Endothelial cell of umbilical vein (primary cell): ENCODE measurements at regions not wholly inside any gene's neighbourhood (a gene's known extent, or its start where the extent isn't known, plus 50 kb on each side); places are given as distances from the start of the nearest gene placed in this dataset.

Source experiments
- EZH2 ChIP-seq: IDR thresholded peaks from 2 replicates; pipeline ENCODE4 v1.6.1; 2012; ENCODE audit warnings: borderline replicate concordance, low read depth, mild to moderate bottlenecking, moderate library complexity, low read length, inconsistent platforms; ENCODE audit not compliant: severe bottlenecking
- FOS ChIP-seq: IDR thresholded peaks from 2 replicates; pipeline ENCODE4 v1.6.1; 2011; ENCODE audit warnings: mild to moderate bottlenecking, low read length, moderate library complexity, borderline replicate concordance; ENCODE audit not compliant: insufficient read depth
- GATA2 ChIP-seq: IDR thresholded peaks from 2 replicates; pipeline ENCODE4 v1.7.0; 2011; ENCODE audit warnings: low read depth, mild to moderate bottlenecking, moderate library complexity, mixed read lengths, low read length; ENCODE audit not compliant: insufficient read length, insufficient read depth
- MYC ChIP-seq: IDR thresholded peaks from one replicate; pipeline ENCODE4 v1.6.1; 2011; ENCODE audit warnings: mild to moderate bottlenecking, low read depth, low read length
- POLR2A ChIP-seq: IDR thresholded peaks from 2 replicates; pipeline ENCODE4 v1.6.1; 2012; ENCODE audit warnings: low read depth, mild to moderate bottlenecking, control low read depth, low read length
- POLR2AphosphoS5 ChIP-seq: IDR thresholded peaks from 2 replicates; pipeline ENCODE4 v1.6.1; 2012; ENCODE audit warnings: low read depth, mild to moderate bottlenecking, control low read depth, low read length, moderate library complexity; ENCODE audit not compliant: insufficient read depth
- TF ChIP-seq, protein P1 (sequence below), 2 donors: IDR thresholded peaks; 1 replicate in 1 of 2; 2 replicates in 1 of 2; pipeline ENCODE4 v1.5.1; 2011; ENCODE audit warnings: low read length in 2 of 2, mild to moderate bottlenecking in 2 of 2, moderate library complexity in 2 of 2, control low read depth in 1 of 2, inconsistent platforms in 1 of 2, low read depth in 1 of 2; ENCODE audit not compliant: insufficient read depth in 1 of 2; ENCODE audit errors: extremely low read depth in 1 of 2
- TF ChIP-seq, protein P2 (sequence below): IDR thresholded peaks from 2 replicates; pipeline ENCODE4 v1.6.1; 2011; ENCODE audit not compliant: insufficient read depth, insufficient read length

GRCh38 chr4:14528918-14529317 is 473.4 kb upstream of the CPEB2 start:
- TF ChIP-seq POLR2A (no peak), EZH2 (no peak), MYC (no peak), POLR2AphosphoS5 (no peak), FOS (no peak), GATA2 (no peak)
- TF ChIP-seq, protein P1, sequence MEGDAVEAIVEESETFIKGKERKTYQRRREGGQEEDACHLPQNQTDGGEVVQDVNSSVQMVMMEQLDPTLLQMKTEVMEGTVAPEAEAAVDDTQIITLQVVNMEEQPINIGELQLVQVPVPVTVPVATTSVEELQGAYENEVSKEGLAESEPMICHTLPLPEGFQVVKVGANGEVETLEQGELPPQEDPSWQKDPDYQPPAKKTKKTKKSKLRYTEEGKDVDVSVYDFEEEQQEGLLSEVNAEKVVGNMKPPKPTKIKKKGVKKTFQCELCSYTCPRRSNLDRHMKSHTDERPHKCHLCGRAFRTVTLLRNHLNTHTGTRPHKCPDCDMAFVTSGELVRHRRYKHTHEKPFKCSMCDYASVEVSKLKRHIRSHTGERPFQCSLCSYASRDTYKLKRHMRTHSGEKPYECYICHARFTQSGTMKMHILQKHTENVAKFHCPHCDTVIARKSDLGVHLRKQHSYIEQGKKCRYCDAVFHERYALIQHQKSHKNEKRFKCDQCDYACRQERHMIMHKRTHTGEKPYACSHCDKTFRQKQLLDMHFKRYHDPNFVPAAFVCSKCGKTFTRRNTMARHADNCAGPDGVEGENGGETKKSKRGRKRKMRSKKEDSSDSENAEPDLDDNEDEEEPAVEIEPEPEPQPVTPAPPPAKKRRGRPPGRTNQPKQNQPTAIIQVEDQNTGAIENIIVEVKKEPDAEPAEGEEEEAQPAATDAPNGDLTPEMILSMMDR (IDR thresholded peaks at IDR 0.05; ENCODE audit: extremely low read depth in 1 of 2, insufficient read depth in 1 of 2, low read depth in 1 of 2, low read length in 2 of 2) = no peak
- TF ChIP-seq, protein P2, sequence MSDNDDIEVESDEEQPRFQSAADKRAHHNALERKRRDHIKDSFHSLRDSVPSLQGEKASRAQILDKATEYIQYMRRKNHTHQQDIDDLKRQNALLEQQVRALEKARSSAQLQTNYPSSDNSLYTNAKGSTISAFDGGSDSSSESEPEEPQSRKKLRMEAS = no peak
